HK-2 (cell line): ENCODE measurements at regions not wholly inside any gene's neighbourhood (a gene's known extent, or its start where the extent isn't known, plus 50 kb on each side); places are given as distances from the start of the nearest gene placed in this dataset.
A peak's percentile ranks its signal among the peaks of the same experiment; 100 is the strongest.

Source experiments
- DNase-seq: peaks from one replicate; pipeline ENCODE4 v3.0.0-alpha.2; 2018; ENCODE audit not compliant: unreplicated experiment

DNA sequence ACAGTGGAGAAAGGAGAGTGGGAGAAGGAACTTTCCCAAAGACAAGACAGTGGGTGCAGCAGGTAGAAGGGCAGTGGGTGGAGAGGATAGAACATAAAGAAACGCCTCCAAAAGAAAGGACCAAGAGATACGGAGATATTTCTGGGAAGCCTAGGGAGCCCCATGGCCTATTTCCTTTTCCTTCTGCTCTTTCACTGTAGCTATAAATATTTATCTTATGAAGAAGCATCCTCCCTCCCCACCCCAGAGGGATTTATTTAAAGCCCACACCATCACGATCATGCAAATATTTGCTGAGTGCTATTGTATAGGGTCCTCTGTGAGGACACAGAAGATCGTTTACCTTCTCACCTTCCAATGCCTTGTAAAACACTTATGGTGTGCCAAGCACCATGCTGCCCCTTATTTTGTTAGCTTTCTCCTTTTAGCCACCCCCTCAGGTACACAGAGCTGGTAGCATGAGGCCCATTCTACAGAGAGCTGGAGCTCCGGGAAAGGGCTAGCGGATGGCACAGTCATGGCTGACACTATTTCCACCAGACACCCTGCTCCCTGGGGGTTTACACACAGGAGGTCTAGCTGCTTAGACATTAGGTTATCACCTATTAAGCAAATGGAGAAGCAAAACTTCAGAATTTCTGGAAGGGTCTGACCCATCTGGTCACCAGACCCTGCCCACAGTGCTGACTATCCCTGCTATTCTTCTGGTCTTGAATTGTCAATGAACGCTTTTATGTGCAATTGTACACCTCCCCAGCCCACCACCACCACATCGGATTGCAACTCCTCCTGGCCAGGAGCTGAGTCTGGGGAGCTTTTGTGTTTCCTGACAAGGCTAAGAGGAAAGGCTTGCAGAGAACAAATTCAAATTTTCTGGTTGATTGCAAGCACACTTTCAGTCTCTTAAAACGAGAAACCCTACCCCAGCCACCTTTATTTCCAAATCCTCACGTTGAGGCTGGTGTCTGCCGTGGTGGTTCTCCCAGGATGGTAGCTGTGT, 91.8 kb upstream of the KLF7 start:
- no peak for DNase-seq

DNA sequence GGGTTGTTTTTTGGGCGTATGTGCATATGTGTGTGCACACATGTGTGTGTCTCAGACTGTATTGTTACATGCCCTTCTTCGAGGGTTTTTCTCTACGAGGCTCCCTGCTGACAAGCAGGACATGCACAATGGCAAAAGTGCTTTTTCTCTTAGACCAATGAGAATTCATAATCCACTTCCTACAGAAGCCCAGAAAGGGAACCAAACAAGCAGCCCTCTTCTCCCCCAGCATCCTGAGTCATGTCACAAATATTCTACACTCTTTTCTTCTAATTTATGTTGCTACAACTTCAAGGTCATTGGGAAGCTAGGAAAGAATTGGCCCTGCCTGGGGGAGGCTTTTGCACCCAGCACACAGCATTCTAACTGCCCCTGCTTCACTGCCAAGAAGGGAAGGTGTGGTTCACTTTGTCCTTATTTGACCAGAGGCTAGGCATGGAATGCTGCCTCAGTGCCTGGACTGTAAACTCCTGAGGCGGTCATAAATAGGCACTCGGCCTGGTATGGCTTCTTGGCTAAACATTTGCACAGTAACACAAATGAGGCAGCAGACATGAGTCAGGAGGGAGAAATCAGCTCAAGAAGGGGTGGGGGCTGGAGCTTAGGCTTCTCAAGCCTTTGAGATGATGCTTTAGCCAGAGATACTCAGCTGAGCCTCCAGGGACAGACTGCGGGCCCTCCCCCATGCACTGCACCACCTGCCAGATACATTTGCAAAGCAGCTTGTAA, 92.7 kb upstream of the KLF7 start:
- peak; percentile 80 for DNase-seq

DNA sequence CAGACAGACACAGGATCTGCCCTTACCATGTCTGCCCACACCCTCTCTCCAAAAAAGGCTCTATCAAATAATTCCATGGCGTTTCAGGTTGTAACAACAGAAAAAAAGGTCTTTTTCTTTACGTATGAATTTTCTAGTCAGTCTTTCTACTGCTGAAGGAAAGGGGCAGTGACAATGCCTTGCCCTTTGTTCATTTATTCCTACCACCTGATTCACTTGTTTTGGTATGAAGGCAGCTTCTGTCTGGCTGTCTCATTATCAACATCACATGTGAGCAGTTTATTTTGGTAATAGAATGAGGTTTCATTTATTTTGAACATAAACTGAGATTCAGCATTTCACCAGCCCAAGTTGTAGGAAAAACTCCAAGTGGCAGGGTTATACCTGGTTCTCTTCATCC, 94.3 kb upstream of the KLF7 start:
- no peak for DNase-seq

DNA sequence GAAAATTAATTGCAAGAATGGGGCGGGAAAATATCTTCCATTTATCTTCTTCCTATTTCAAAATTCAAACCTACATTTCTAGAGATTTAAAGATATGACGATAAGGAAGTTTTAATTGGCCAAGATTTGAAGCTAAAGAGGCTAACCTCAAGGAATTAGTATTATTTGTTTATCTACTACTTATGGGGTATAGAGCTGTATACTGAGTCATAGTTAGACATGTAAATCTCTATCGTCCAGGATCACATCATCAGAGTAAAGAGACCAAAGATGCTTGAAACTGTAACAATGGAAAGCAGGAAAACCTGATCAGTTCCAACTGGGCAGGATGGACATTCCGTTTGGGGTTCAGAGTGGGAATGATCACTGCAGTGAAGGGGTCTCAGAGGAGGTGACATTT, 95.2 kb upstream of the KLF7 start:
- DNase-seq, result no peak

DNA sequence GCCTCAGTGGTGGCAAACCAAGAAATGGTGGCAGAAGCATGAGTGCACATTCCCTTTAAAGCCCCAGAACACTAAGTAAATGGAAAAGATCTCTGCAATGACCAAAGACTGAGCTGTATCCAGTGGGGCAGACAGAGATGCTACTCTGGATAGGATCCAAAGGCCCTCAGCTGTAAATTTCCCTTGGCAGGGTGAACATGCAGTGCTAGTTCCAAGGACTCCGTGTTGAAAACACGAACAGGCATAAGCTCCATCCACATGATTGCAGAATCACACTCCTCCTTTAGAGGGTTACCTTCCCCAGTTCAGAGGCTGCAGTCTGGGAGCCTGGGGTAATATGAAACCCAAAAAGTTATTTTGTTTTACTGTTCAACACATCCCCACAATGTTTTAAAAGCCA, 98.6 kb upstream of the KLF7 start:
- no peak for DNase-seq

DNA sequence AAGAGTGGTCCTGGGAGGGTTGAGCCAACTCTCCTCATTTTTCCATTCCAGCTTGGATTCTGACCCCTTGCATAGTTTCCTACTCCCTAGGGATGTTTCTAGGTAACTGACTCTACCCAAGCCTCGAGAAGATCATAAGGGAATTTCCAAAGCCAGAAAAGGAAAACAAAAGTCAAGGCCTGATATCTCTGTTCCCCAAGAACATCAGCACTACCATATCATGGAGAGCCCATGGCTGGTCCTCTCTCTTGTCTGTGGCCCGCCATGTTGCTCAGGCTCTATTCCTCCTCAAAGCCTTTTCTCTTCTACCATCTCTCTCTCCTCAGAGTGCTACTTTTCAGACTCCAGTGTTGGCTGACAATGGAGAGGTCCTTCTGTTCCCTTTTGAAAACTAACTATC, 99.6 kb upstream of the KLF7 start:
- no peak for DNase-seq

DNA sequence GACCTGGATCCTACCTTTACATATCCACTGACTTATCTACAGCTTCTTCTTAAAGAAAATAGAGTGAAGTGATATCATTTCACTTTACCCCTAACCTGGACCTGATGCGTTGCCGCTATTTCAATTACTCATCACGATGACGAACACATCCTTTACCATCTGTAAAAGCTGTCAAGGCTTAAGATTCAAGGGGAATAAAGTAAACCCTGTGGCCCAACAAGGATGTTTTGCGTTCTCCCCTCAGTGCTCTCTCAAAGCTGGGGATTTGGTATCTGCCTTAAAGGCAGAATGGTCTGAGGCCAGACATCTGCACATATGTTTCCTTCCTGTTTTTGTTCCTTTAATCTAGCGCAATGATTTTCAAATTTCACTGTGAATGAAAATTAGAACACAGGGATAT, 100.1 kb upstream of the KLF7 start:
- DNase-seq, result no peak

DNA sequence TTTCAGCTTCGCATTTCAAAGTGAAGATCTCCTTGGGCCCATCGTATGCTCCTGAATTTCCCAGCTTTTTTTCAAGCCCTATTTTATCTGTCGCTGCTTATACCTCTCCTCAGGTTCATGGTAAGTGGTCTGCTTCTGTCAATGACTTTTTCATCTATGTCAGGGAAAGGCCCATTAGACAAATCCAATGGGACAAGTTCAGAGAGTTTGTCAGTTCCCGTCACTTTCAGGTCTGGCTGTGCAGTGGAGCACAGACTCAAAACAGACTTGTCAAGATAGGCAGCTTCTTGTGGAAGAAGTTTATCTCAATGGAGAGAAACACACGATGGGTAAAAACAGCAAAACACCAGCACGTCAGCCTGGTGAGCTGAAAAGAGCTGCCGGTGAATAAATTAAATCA, 100.9 kb upstream of the KLF7 start:
- no peak for DNase-seq

DNA sequence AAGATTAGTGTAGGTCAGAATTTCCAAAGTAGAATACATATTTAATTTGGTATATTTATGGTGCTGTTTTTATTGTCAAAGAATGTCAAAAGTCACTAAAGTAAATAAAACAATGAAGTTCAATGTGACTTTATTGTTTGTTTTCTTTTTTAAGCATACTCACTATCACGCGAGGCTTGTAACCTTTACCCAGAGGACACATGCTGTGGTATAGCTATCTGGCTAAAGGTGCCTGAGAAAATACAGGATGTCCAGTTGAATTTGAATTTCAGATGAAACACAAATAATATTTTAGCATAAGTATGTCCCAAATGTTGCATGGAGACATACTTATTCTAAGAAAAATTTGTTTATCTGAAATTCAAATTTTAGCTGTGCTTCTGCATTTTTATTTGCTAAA, 103.3 kb upstream of the KLF7 start:
- no peak for DNase-seq

DNA sequence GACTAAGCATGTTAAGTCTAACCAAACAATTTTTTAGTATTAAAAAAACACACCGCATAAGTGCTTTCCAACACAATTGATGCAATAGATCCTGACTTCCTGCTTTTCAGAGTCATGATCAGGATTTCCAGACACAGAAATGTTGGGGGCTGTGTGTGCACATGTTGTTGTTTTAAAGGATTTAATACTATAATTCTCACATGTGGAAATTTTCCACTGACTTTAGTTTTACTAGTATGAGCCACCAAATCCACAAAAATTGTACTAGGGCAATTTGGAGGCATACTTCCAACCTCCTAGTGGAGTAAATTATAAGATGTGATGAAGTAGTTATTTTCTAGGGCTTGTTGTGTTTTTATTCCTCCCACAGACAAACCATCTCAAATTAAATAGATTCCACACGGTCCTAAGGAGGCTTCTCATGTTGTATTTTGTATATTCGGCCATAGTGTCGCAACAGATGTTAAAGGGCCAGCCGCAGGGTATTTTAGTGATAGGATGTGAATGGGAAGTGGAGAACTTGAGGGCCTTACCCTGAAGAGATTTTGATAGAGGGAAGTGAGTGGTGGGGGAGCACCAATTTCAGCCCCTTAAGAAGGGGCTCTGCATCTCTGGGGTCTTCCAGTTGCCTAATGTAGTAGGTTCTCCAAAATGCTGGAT, 108.9 kb upstream of the KLF7 start:
- DNase-seq, result no peak

DNA sequence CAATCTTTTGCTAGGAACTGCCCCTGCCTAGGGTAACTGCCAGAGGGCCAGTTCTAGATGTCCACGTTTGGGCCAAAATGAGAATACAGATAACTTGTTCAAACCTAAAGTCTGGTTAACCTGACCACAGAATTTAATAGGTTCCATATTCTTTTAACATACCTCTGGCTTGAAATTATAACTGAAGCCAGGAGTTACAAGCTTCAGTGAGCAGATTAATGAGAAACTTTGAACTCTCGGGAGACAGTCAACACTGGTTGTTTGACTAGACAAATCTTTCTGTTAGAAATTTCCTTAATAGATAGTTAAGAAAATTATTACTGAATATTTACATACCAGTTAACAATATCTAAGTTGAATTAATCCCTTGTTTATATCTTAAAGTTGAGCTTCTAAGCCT, 110.0 kb upstream of the KLF7 start:
- DNase-seq, result no peak

DNA sequence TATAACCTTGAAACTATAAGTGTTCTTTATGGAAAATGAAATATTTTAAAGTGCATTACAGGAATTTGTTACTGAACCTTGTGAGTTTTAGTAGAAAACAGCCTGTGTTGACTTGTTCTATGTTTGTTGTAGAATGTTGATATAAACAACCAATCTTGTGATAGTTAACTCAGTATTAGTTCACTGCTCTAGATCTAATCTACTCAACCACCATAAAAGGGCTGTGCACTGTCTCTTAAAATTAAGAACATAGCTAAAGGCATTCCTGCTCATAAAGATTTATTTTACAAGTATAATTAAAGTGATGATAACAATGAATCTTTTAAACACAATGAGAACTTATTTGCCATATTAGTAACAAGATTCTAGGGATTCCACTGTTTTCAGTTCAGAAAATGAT, 110.5 kb upstream of the KLF7 start:
- DNase-seq, result no peak

DNA sequence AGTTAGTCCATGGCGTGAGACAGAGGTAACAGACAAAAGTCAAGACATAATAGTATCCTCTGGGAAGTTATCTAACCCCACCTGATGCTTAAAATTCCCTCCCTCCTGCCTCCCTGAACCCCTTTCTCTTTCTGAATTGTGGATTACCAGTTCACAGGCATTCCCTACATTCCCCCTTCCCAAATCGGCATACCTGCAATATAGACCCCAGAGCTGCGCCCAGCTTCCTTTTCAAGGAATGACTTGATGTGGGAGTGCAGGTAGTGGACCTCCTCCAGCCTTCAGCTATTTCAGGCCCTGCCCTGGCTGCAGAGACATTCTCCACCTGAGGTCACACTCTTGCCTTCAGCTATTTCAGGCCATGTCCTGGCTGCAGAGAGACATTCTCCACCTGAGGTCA, 111.1 kb upstream of the KLF7 start:
- DNase-seq, result no peak

DNA sequence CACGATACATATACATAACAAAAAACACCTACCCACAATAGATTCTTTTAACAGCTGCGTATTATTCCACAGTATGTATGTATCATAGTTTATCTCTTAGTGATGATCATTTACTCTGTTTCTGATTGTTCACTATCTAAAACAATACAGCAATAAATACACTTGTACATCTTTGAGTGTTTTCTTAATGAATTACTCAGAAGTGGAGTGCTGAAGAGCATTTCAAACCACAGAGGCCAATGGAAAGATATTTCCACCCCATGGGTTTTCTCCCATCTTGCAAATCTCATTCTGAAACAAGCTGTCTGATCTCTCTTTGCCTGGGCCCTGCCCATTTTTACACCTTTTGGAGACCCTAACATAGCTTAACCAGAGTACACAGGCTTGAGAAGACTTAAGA, 113.8 kb upstream of the KLF7 start:
- no peak for DNase-seq

DNA sequence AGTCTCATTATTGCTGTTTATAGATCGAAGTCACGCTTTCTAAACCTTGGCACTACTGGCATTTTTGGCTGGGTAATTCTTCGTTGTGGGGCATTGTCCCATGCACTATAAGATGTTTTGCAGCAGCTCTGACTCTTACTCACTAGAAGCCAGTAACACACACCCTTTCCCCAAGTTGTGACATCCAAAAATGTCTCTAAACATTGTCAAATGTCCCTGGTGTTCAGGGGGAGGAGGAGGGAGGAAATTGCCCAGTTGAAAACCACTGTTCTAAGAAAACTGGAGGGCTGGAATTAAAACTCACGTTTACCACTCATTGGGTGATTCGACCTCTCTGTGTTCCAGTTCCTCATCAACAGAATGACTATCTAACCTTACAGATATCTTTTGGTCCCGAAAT, 115.7 kb upstream of the KLF7 start:
- DNase-seq, result no peak

DNA sequence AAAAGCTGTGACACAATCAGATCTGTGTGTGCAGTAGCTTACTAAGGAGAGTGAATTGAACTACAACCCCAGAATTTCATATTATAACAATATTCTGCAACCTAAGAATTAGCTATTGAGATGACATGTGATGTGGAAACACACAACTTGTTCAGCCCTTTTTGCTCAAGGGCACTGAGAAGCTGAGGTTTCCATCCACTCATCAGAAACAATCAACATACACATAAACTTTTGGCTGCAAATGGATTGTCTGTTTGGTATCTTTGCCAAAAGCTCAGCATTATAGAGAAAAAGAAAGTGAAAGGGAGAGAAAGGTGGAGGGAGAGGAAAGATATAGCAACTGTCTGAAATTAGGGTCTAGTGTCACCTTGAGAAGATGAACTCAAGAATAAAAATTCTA, 117.2 kb upstream of the KLF7 start:
- DNase-seq, result no peak

DNA sequence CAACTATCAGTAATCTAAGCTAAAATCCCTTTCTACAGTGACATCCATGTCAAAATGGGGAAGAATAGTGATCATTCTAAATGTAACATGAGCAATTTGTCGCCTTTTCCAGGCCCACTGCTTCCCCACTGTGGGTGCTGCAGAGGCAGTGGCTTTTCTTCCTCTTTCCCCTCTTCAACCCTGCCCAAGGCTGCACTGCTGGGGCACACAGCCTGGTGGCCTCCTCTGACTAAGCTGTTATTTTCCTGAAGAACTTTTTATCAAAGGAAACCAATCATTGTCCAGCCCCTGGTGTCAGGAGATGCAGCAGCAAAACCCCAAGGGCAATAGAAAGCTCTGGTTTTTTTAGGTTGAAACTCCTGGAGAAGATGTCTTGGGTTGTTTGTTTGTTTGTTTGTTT, 117.6 kb upstream of the KLF7 start:
- DNase-seq, result no peak

DNA sequence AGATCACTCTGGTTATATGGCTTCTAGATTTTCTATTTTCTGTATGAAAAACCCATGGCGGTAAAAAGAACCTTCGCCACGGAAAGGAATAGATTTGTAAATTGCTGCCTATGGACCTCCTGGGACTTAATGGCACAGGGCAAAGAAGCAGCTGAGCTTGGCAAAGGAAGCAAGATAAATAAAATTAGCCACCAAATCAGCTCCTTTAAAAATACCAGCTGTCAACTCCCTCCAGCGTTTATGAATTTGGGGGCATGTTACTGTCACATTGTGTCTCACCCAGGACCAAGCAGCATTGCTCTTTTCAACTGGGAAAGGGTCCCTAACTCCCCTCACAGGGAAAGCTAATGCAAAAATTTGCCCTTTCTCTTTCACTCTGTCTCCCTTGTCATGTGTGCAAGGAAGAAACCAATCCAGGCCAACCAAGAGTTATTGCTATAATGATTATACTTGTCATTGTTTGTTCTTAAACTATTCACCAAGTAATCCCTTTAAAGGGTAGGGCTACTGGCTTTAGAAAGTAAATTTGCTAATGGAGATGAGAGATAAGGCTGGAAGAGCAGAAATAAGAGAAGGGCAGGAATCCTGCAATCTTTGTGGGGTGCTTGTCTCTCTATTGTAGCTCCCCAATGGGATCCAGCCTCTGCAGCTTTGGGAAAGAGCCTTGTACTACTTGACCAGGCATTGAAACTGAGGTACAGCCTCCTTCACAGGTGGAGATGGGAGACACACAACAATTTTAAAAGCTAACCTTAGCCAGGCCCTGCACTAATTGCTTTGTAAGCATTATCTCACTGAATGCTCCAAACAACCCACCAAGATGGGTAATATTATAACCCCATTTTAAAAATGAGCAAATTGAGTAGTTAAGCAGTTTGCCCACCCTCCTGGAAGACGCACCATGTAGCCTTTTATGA, 119.1 kb upstream of the KLF7 start:
- DNase-seq, result no peak

DNA sequence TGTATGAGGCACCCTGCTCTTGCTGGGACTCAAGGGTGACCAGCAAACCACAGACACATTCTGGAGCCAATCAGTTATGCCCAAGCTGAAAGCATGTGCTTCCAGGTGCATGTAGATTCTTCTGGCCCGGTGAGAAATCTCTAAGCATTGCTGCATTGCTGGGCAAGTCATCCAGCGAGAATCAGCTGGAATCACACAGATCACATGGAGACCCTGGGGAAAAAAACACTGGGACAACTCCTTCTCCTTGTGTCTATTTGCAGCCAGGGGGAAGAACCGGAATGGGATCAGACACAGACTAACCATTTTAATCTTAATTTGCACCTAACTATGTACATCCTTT, 119.7 kb upstream of the KLF7 start:
- DNase-seq, result no peak

DNA sequence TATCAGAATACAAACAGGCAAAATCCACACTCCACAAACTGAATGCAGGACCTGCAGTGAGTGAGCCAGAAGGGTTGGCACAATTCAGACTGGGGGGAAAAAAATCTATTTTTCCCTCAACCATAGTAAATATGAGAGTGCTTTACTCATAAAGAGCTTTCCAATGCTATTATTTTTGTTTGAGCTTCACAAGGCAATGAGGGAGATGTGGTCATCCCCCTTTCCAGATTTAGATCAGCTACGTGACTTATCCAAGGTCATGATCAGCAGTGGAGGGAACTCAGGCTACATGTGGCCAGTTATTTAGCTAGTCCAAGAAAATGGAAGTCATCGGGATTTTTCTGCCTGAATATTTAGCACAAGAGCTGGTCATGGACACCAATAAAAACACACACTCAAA, 120.4 kb upstream of the KLF7 start:
- no peak for DNase-seq

DNA sequence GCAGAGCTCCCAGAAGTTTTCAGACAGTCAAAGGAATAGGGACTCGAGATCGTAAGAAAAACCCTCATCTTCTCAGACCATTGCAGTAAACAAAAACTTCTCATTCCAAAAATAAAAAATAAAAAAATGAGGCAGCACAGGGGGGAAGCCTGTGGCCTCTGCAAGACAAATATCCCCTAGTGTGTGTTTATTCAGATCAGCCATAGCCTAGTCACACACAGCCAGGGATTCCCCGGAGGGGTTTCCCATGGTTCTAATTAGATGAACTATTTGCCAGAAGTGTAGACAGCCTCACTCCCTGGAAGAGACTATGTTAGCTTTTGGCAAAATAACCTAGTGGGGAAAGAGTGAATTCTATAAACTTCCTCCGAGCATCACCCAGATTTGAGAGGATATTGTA, 122.9 kb upstream of the KLF7 start:
- DNase-seq, result no peak
